GM18505 (cell line): ENCODE measurements at regions not wholly inside any gene's neighbourhood (a gene's known extent, or its start where the extent isn't known, plus 50 kb on each side); places are given as distances from the start of the nearest gene placed in this dataset.
A peak's percentile ranks its signal among the peaks of the same experiment; 100 is the strongest.

Experiments
- ATAC-seq: cut with Tn5 transposase; IDR thresholded peaks from one replicate; pipeline ENCODE4 v1.9.1; 2021; ENCODE audit not compliant: unreplicated experiment
- POLR2A ChIP-seq: IDR thresholded peaks from 4 replicates; pipeline ENCODE4 v1.6.1; 2011; ENCODE audit warnings: borderline replicate concordance; ENCODE audit not compliant: insufficient read depth, insufficient read length; ENCODE audit errors: extremely low read depth

- no peak for ATAC-seq
- no peak for TF ChIP-seq POLR2A
These were observed 307.4 kb upstream of the POU3F3 start for GRCh38 chr2:104546537-104546936.

- TF ChIP-seq POLR2A: no peak
- ATAC-seq: no peak
These were observed 306.7 kb upstream of the POU3F3 start for GRCh38 chr2:104547221-104547620.

- no peak for TF ChIP-seq POLR2A
- ATAC-seq: no peak
These were observed 292.7 kb upstream of the POU3F3 start for GRCh38 chr2:104561251-104561650.

GRCh38 chr2:104562537-104562936, 291.4 kb upstream of the POU3F3 start:
- ATAC-seq: no peak
- TF ChIP-seq POLR2A: no peak

GRCh38 chr2:104563398-104563996, 290.4 kb upstream of the POU3F3 start:
- no peak for ATAC-seq
- TF ChIP-seq POLR2A: no peak

- TF ChIP-seq POLR2A: no peak
These were observed 285.7 kb upstream of the POU3F3 start for GRCh38 chr2:104568247-104568646.

GRCh38 chr2:104570259-104570658, 283.7 kb upstream of the POU3F3 start:
- ATAC-seq: no peak
- TF ChIP-seq POLR2A: no peak

More at GRCh38 chr2:104568247-104568646, 285.7 kb upstream of the POU3F3 start:
- no peak for ATAC-seq

- ATAC-seq: no peak
- TF ChIP-seq POLR2A: no peak
These were observed 281.1 kb upstream of the POU3F3 start for GRCh38 chr2:104572834-104573233.

GRCh38 chr2:104574367-104574766, 279.5 kb upstream of the POU3F3 start:
- ATAC-seq: no peak
- TF ChIP-seq POLR2A: no peak

- TF ChIP-seq POLR2A: no peak
- ATAC-seq: peak; percentile 68
These were observed 276.8 kb upstream of the POU3F3 start for GRCh38 chr2:104577143-104577542.

- TF ChIP-seq POLR2A: no peak
- no peak for ATAC-seq
These were observed 271.4 kb upstream of the POU3F3 start for GRCh38 chr2:104582471-104582870.

- TF ChIP-seq POLR2A: no peak
- no peak for ATAC-seq
These were observed 270.1 kb upstream of the POU3F3 start for GRCh38 chr2:104583811-104584210.

- ATAC-seq: no peak
- no peak for TF ChIP-seq POLR2A
These were observed 269.5 kb upstream of the POU3F3 start for GRCh38 chr2:104584393-104584792.

GRCh38 chr2:104595576-104595975, 258.3 kb upstream of the POU3F3 start:
- TF ChIP-seq POLR2A: no peak
- ATAC-seq: no peak

GRCh38 chr2:104597942-104598341, 256.0 kb upstream of the POU3F3 start:
- no peak for ATAC-seq
- no peak for TF ChIP-seq POLR2A
